ENCODE measurements at regions not wholly inside any gene's neighbourhood (a gene's known extent, or its start where the extent isn't known, plus 50 kb on each side); places are given as distances from the start of the nearest gene placed in this dataset.

- dilution Hi-C loops (cut with HindIII; ENCODE audit: low sequenced_read_pairs, unreplicated experiment) (no loop called here), intact Hi-C loops (cut with micrococcal nuclease) (no loop called here), in situ Hi-C loops (cut with MboI; ENCODE audit: low sequenced_read_pairs) (no loop called here)
- Histone ChIP-seq H3K9ac (ENCODE audit: low read depth, low read length) (no peak overlapping the region), H3K79me1 (ENCODE audit: low read depth in 1 of 2, low read length in 2 of 2) (no peaks in the 10 kb centered on the region), H3K4me1 (ENCODE audit: control insufficient read depth, insufficient read depth, low read length) (no peaks in the 10 kb centered on the region), H2AK9ac (replicated peaks; ENCODE audit: low read depth, low read length, poor library complexity) (no peak overlapping the region), H2AFZ (replicated peaks; ENCODE audit: low read length, poor library complexity) (no peak overlapping the region), H4K20me1 (ENCODE audit: insufficient read depth, low read length) (no peaks in the 10 kb centered on the region), H3K4me2 (ENCODE audit: low read depth, low read length) (no peak overlapping the region), H3K18ac (ENCODE audit: low read depth, low read length) (no peak overlapping the region), H2BK5ac (ENCODE audit: low read depth, low read length, poor library complexity, severe bottlenecking) (no peak overlapping the region), H3K9me3 (ENCODE audit: control insufficient read depth, insufficient read depth, low read length) (no peaks in the 10 kb centered on the region), H4K8ac (ENCODE audit: low read depth in 2 of 2, low read length in 2 of 2) (no peak overlapping the region), H3K27me3 (ENCODE audit: control insufficient read depth, insufficient read depth, low read length) (no peaks in the 10 kb centered on the region), H2BK120ac (ENCODE audit: low read depth, low read length) (no peak overlapping the region), H4K91ac (ENCODE audit: insufficient read depth, low read depth, low read length) (no peak overlapping the region), H3K27ac (ENCODE audit: insufficient read depth, low read length) (no peak overlapping the region), H3K23ac (ENCODE audit: low read depth, low read length) (no peak overlapping the region), H3K4me3 (ENCODE audit: insufficient read depth, low read depth, low read length) (no peak overlapping the region), H3K4ac (ENCODE audit: low read depth, low read length) (no peak overlapping the region), H2BK15ac (ENCODE audit: low read depth, low read length) (no peak overlapping the region), H4K5ac (ENCODE audit: low read depth, low read length) (no peak overlapping the region), H2AK5ac (ENCODE audit: low read depth, low read length) (no peak overlapping the region), H3K56ac (ENCODE audit: extremely low read depth, insufficient read depth, low read length) (no peak overlapping the region), H3K14ac (replicated peaks; ENCODE audit: low read depth, low read length) (no peak overlapping the region), H3K36me3 (ENCODE audit: control insufficient read depth, insufficient read depth, low read length) (no peaks in the 10 kb centered on the region), H3K9me1 (ENCODE audit: insufficient read depth, low read length) (no peaks in the 10 kb centered on the region), H2BK20ac (ENCODE audit: low read depth, low read length) (no peak overlapping the region)
- POLR2A ChIA-PET (ENCODE audit: unreplicated experiment), result no interaction called here
- WGBS, 2 experiments (ENCODE audit: extremely low coverage in 2 of 2, insufficient read length in 1 of 2), result 95% methylated on average over 4 of the region's 7 CpGs; no CpG with 5 or more reads in 1 of the 2 experiments
- CTCF ChIA-PET, result no interaction called here
- TF ChIP-seq CTCF (conservative IDR thresholded peaks at IDR 0.05; ENCODE audit: low read depth, low read length) (no peak), FOS (IDR thresholded peaks at IDR 0.05; ENCODE audit: low read depth, low read length) (no peak), MAZ (IDR thresholded peaks at IDR 0.05; ENCODE audit: borderline replicate concordance, low read depth, low read length) (no peak), USF2 (IDR thresholded peaks at IDR 0.05; ENCODE audit: low read depth, low read length) (no peak), MXI1 (IDR thresholded peaks at IDR 0.05; ENCODE audit: borderline replicate concordance, low read depth, low read length) (no peak)
- no peak for DNase-seq
- BruUV-seq (replicated peaks), result no TSS peak
- ATAC-seq (ENCODE audit: low read depth), result no peak
Observed at GRCh38 chr1:61618755-61619154, 106.2 kb downstream of the TM2D1 start.
